Liver (tissue), 8 donors: ENCODE measurements at regions not wholly inside any gene's neighbourhood (a gene's known extent, or its start where the extent isn't known, plus 50 kb on each side); places are given as distances from the start of the nearest gene placed in this dataset.
"Not testable (repeated sequence)": the region's sequence is repeated elsewhere in the genome, so short reads cannot be mapped to it uniquely, and the experiment has no call there.

Experiments used
- DNase-seq: peaks from one replicate; pipeline ENCODE4 v3.0.0-alpha.2; 2017; ENCODE audit warnings: low spot score
- H3K27ac ChIP-seq, 2 donors: one replicate each; pipeline ENCODE4 v1.7.0; 2013; ENCODE audit warnings: inconsistent platforms in 2 of 2, low read length in 2 of 2, control low read depth in 1 of 2, low read depth in 1 of 2, mild to moderate bottlenecking in 1 of 2
- H3K27me3 ChIP-seq, 4 donors: one replicate each; pipeline versions ENCODE4 v1.6.1 to v1.7.0; 2013; ENCODE audit warnings: low read length in 3 of 4, inconsistent platforms in 1 of 4, mild to moderate bottlenecking in 1 of 4, moderate library complexity in 1 of 4; ENCODE audit not compliant: control insufficient read depth in 4 of 4, insufficient read depth in 4 of 4
- H3K36me3 ChIP-seq, 4 donors: one replicate each; pipeline versions ENCODE4 v1.6.1 to v1.7.0; 2013; ENCODE audit warnings: low read length in 3 of 4, mild to moderate bottlenecking in 3 of 4, low read depth in 1 of 4, moderate library complexity in 1 of 4; ENCODE audit not compliant: control insufficient read depth in 4 of 4, insufficient read depth in 3 of 4
- H3K4me1 ChIP-seq, 4 donors: one replicate each; pipeline versions ENCODE4 v1.6.1 to v1.7.0; 2013; ENCODE audit warnings: low read length in 3 of 4, mild to moderate bottlenecking in 3 of 4, moderate library complexity in 1 of 4; ENCODE audit not compliant: control insufficient read depth in 4 of 4, insufficient read depth in 4 of 4
- H3K4me3 ChIP-seq, 3 donors: one replicate each; pipeline versions ENCODE4 v1.6.1 to v1.7.0; 2013; ENCODE audit warnings: low read length in 3 of 3, control low read depth in 1 of 3, low read depth in 1 of 3, mild to moderate bottlenecking in 1 of 3
- H3K9ac ChIP-seq, 2 donors: one replicate each; pipeline ENCODE4 v1.7.0; 2013; ENCODE audit warnings: low read length in 2 of 2, mild to moderate bottlenecking in 2 of 2, moderate library complexity in 2 of 2, control low read depth in 1 of 2, low read depth in 1 of 2
- H3K9me3 ChIP-seq, 4 donors: one replicate each; pipeline versions ENCODE4 v1.6.1 to v1.7.0; 2013; ENCODE audit warnings: low read length in 3 of 4; ENCODE audit not compliant: control insufficient read depth in 4 of 4
- ATF3 ChIP-seq: IDR thresholded peaks from 2 replicates; pipeline ENCODE4 v1.6.1; 2016; ENCODE audit warnings: antibody characterized with exemption
- CTCF ChIP-seq: fragments of 150-350 bp; IDR thresholded peaks from 2 replicates; pipeline ENCODE4 v1.5.1; 2017; ENCODE audit warnings: improper control_type of control experiment, low read depth, low read length; ENCODE audit not compliant: missing input control
- EGR1 ChIP-seq, 2 donors: IDR thresholded peaks; 2 replicates each; pipeline ENCODE4 v1.6.1; 2016 to 2018; ENCODE audit warnings: antibody characterized with exemption in 2 of 2, low read depth in 2 of 2
- FOXA1 ChIP-seq: IDR thresholded peaks from 2 replicates; pipeline ENCODE4 v1.6.1; 2016; ENCODE audit warnings: antibody characterized with exemption
- FOXA2 ChIP-seq: IDR thresholded peaks from 2 replicates; pipeline ENCODE4 v1.6.1; 2016; ENCODE audit warnings: antibody characterized with exemption
- GABPA ChIP-seq, 2 donors: IDR thresholded peaks in 1 of 2; conservative IDR thresholded peaks in 1 of 2; 2 replicates each; pipeline ENCODE4 v1.6.1; 2016; ENCODE audit warnings: antibody characterized with exemption in 2 of 2, mild to moderate bottlenecking in 1 of 2, moderate library complexity in 1 of 2
- HNF4A ChIP-seq, 2 donors: conservative IDR thresholded peaks; 2 replicates each; pipeline ENCODE4 v1.6.1; 2016; ENCODE audit warnings: antibody characterized with exemption in 2 of 2, mild to moderate bottlenecking in 2 of 2
- HNF4G ChIP-seq: IDR thresholded peaks from 2 replicates; pipeline ENCODE4 v1.6.1; 2016; ENCODE audit warnings: antibody characterized with exemption
- JUND ChIP-seq, 2 donors: IDR thresholded peaks; 2 replicates each; pipeline ENCODE4 v1.6.1; 2016; ENCODE audit warnings: antibody characterized with exemption in 2 of 2
- MAX ChIP-seq: IDR thresholded peaks from 2 replicates; pipeline ENCODE4 v1.6.1; 2016; ENCODE audit warnings: antibody characterized with exemption
- NR2F2 ChIP-seq: IDR thresholded peaks from 2 replicates; pipeline ENCODE4 v1.6.1; 2016; ENCODE audit warnings: antibody characterized with exemption
- RAD21 ChIP-seq, 2 donors: IDR thresholded peaks; 2 replicates each; pipeline ENCODE4 v1.6.1; 2016; ENCODE audit warnings: antibody characterized with exemption in 2 of 2, mild to moderate bottlenecking in 2 of 2
- REST ChIP-seq: IDR thresholded peaks from 2 replicates; pipeline ENCODE4 v1.6.1; 2016; ENCODE audit warnings: antibody characterized with exemption, mild to moderate bottlenecking
- RXRA ChIP-seq, 2 donors: IDR thresholded peaks; 2 replicates each; pipeline ENCODE4 v1.6.1; 2017 to 2018; ENCODE audit warnings: antibody characterized with exemption in 2 of 2, mild to moderate bottlenecking in 1 of 2
- SP1 ChIP-seq: IDR thresholded peaks from 2 replicates; pipeline ENCODE4 v1.6.1; 2018; ENCODE audit warnings: antibody characterized with exemption, mild to moderate bottlenecking
- TAF1 ChIP-seq: conservative IDR thresholded peaks from 2 replicates; pipeline ENCODE4 v1.6.1; 2016; ENCODE audit warnings: antibody characterized with exemption, mild to moderate bottlenecking
- YY1 ChIP-seq: IDR thresholded peaks from 2 replicates; pipeline ENCODE4 v1.6.1; 2016; ENCODE audit warnings: antibody characterized with exemption, mild to moderate bottlenecking
- ZBTB33 ChIP-seq: IDR thresholded peaks from 2 replicates; pipeline ENCODE4 v1.6.1; 2016; ENCODE audit warnings: antibody characterized with exemption
- WGBS: extraction: QIAGEN DNeasy Blood & Tissue Kit; methylation state at CpG from one replicate; pipeline ENCODE4 v1.1.7; 2013; 5-methylcytosine and 5-hydroxymethylcytosine counted together
- donor health status: healthy.
- donor health status: healthy.
- donor health status: healthy.
- donor health status: healthy.
- donor health status: healthy.

- Histone ChIP-seq H3K27me3 (no peaks in the 10 kb centered on the region), H3K9me3 (peaks cover 0 to 6% (median 2%) of the 10 kb centered on the region in 4 donors), H3K9ac (no peak overlapping the region), H3K27ac (no peak overlapping the region), H3K36me3 (no peaks in the 10 kb centered on the region), H3K4me1 (no peaks in the 10 kb centered on the region), H3K4me3 (no peak overlapping the region)
- 84% methylated on average over 4 of the region's 4 CpGs for WGBS
- DNase-seq = no peak
- no peak for TF ChIP-seq NR2F2
- TF ChIP-seq MAX = no peak
- no peak for TF ChIP-seq GABPA (IDR thresholded peaks at IDR 0.05 in 1 of 2, conservative IDR thresholded peaks at IDR 0.05 in 1 of 2)
- TF ChIP-seq REST = no peak
- no peak for TF ChIP-seq YY1
- TF ChIP-seq RAD21 (IDR thresholded peaks at IDR 0.05) = no peak
- no peak for TF ChIP-seq FOXA1
- no peak for TF ChIP-seq ATF3
- no peak for TF ChIP-seq JUND (IDR thresholded peaks at IDR 0.05)
- TF ChIP-seq TAF1 = no peak
- no peak for TF ChIP-seq CTCF
- no peak for TF ChIP-seq EGR1 (IDR thresholded peaks at IDR 0.05; ENCODE audit: low read depth in 2 of 2)
- no peak for TF ChIP-seq ZBTB33
- no peak for TF ChIP-seq RXRA (IDR thresholded peaks at IDR 0.05)
- no peak for TF ChIP-seq SP1
- TF ChIP-seq HNF4A (conservative IDR thresholded peaks at IDR 0.05) = no peak
- no peak for TF ChIP-seq FOXA2
- TF ChIP-seq HNF4G = no peak
These were observed 958.6 kb downstream of the NXPH1 start for GRCh38 chr7:9391984-9392383.

GRCh38 chr7:9404386-9404785 lies 971.0 kb downstream of the NXPH1 start:
- not testable (repeated sequence) for H3K27me3 ChIP-seq, H3K36me3 ChIP-seq, DNase-seq, H3K9ac ChIP-seq, H3K4me1 ChIP-seq, H3K4me3 ChIP-seq, H3K27ac ChIP-seq, H3K9me3 ChIP-seq
- 92% methylated on average over 28 of the region's 28 CpGs for WGBS
